Prostate gland (tissue), 1 donor: ENCODE measurements at regions not wholly inside any gene's neighbourhood (a gene's known extent, or its start where the extent isn't known, plus 50 kb on each side); places are given as distances from the start of the nearest gene placed in this dataset.

ENCODE experiments used
- POLR2A ChIP-seq: fragments of 450-650 bp; IDR thresholded peaks from one replicate; pipeline ENCODE4 v1.6.1; 2016; ENCODE audit warnings: antibody characterized with exemption, mild to moderate bottlenecking
- POLR2AphosphoS5 ChIP-seq: sonication (generic); formaldehyde crosslinking; IDR thresholded peaks from one replicate; pipeline ENCODE4 v1.6.1; 2017; ENCODE audit warnings: antibody characterized with exemption

- no peak for TF ChIP-seq POLR2A
- TF ChIP-seq POLR2AphosphoS5: no peak
Measured at GRCh38 chr3:128555098-128555825, 62.3 kb upstream of the GATA2 start.
